Mesendoderm (in vitro differentiated cells): ENCODE measurements at regions not wholly inside any gene's neighbourhood (a gene's known extent, or its start where the extent isn't known, plus 50 kb on each side); places are given as distances from the start of the nearest gene placed in this dataset.

Source experiments
- DNase-seq: peaks from one replicate; pipeline ENCODE4 v3.0.0; 2013
- H2AK5ac ChIP-seq: 2 replicates; pipeline ENCODE4 v1.6.1; 2013; ENCODE audit warnings: low read length, inconsistent platforms
- H2BK120ac ChIP-seq: 2 replicates; pipeline ENCODE4 v1.6.1; 2013; ENCODE audit warnings: low read depth, mild to moderate bottlenecking, low read length, moderate library complexity, mixed read lengths
- H2BK15ac ChIP-seq: replicated peaks from 2 replicates; pipeline ENCODE4 v1.6.1; 2013; ENCODE audit warnings: low read depth, mild to moderate bottlenecking, moderate library complexity
- H2BK5ac ChIP-seq: 2 replicates; pipeline ENCODE4 v1.6.1; 2013; ENCODE audit warnings: low read length, inconsistent platforms
- H3K18ac ChIP-seq: 2 replicates; pipeline ENCODE4 v1.6.1; 2013; ENCODE audit warnings: mild to moderate bottlenecking, low read length, mixed read lengths
- H3K23ac ChIP-seq: one replicate; pipeline ENCODE4 v1.6.1; 2013; ENCODE audit warnings: low read length
- H3K27ac ChIP-seq: 2 replicates; pipeline ENCODE4 v1.5.1; 2013; ENCODE audit warnings: low read depth, mild to moderate bottlenecking, inconsistent platforms, low read length, moderate library complexity
- H3K27me3 ChIP-seq: 2 replicates; pipeline ENCODE4 v1.6.1; 2013; ENCODE audit warnings: low read length, control low read depth, mild to moderate bottlenecking, inconsistent platforms; ENCODE audit not compliant: insufficient read depth, poor library complexity
- H3K36me3 ChIP-seq: 2 replicates; pipeline ENCODE4 v1.6.1; 2013; ENCODE audit warnings: low read length, inconsistent platforms; ENCODE audit not compliant: control insufficient read depth, insufficient read depth
- H3K4ac ChIP-seq: one replicate; pipeline ENCODE4 v1.6.1; 2013; ENCODE audit warnings: low read depth, mild to moderate bottlenecking, low read length, moderate library complexity
- H3K4me1 ChIP-seq: 2 replicates; pipeline ENCODE4 v1.6.1; 2013; ENCODE audit warnings: low read depth, low read length, inconsistent platforms; ENCODE audit not compliant: control insufficient read depth
- H3K4me2 ChIP-seq: 2 replicates; pipeline ENCODE4 v1.6.1; 2013; ENCODE audit warnings: low read length
- H3K4me3 ChIP-seq: 2 replicates; pipeline ENCODE4 v1.5.1; 2013; ENCODE audit warnings: mild to moderate bottlenecking, low read length
- H3K56ac ChIP-seq: one replicate; pipeline ENCODE4 v1.6.1; 2013; ENCODE audit warnings: low read length
- H3K79me1 ChIP-seq: 2 replicates; pipeline ENCODE4 v1.6.1; 2013; ENCODE audit warnings: low read length, inconsistent platforms
- H3K79me2 ChIP-seq: 2 replicates; pipeline ENCODE4 v1.6.1; 2013; ENCODE audit warnings: mild to moderate bottlenecking, low read length; ENCODE audit not compliant: control insufficient read depth, insufficient read depth
- H3K9ac ChIP-seq: 2 replicates; pipeline ENCODE4 v1.6.1; 2013; ENCODE audit warnings: low read length, inconsistent platforms
- H4K5ac ChIP-seq: one replicate; pipeline ENCODE4 v1.6.1; 2013; ENCODE audit warnings: low read length
- H4K8ac ChIP-seq: one replicate; pipeline ENCODE4 v1.6.1; 2013; ENCODE audit warnings: low read depth, mild to moderate bottlenecking, control low read depth, low read length, moderate library complexity
- WGBS: extraction: QIAGEN DNeasy Blood & Tissue Kit; methylation state at CpG from one replicate; pipeline ENCODE4 v1.1.7; 2013; ENCODE audit warnings: low lambda C conversion rate, missing lambda C conversion rate; ENCODE audit not compliant: insufficient coverage; ENCODE audit errors: extremely low coverage; 5-methylcytosine and 5-hydroxymethylcytosine counted together

GRCh38 chr4:128387600-128388351 is 100.2 kb upstream of the PGRMC2 start:
- no peak overlapping the region for H2BK5ac ChIP-seq
- WGBS, result no CpG with 5 or more reads among the region's 2 CpGs
- H3K4me1 ChIP-seq, result peaks cover 15% of the 10 kb centered on the region
- no peaks in the 10 kb centered on the region for H3K79me1 ChIP-seq
- H2AK5ac ChIP-seq, result no peak overlapping the region
- no peak overlapping the region for H3K56ac ChIP-seq
- no peak overlapping the region for H3K4me3 ChIP-seq
- H3K4ac ChIP-seq, result no peak overlapping the region
- no peaks in the 10 kb centered on the region for H3K36me3 ChIP-seq
- H3K79me2 ChIP-seq, result no peaks in the 10 kb centered on the region
- no peak overlapping the region for H2BK15ac ChIP-seq
- H2BK120ac ChIP-seq, result no peak overlapping the region
- H3K23ac ChIP-seq, result no peak overlapping the region
- H4K8ac ChIP-seq, result no peak overlapping the region
- no peak overlapping the region for H3K27ac ChIP-seq
- no peaks in the 10 kb centered on the region for H3K27me3 ChIP-seq
- H4K5ac ChIP-seq, result no peak overlapping the region
- H3K18ac ChIP-seq, result no peak overlapping the region
- H3K9ac ChIP-seq, result no peak overlapping the region
- DNase-seq, result peak; percentile 52
- H3K4me2 ChIP-seq, result no peak overlapping the region

- DNase-seq, result peak; percentile 47
- Histone ChIP-seq H3K4me1 (peaks cover 15% of the 10 kb centered on the region), H3K4ac (no peak overlapping the region), H3K36me3 (no peaks in the 10 kb centered on the region), H3K79me2 (no peaks in the 10 kb centered on the region), H4K8ac (no peak overlapping the region), H2BK120ac (peak overlapping the region; percentile 51), H3K18ac (peak overlapping the region; percentile 13), H3K4me3 (no peak overlapping the region), H3K56ac (peak overlapping the region; percentile 45), H4K5ac (no peak overlapping the region), H2BK5ac (peak overlapping the region; percentile 14), H2BK15ac (no peak overlapping the region), H3K27ac (no peak overlapping the region), H2AK5ac (no peak overlapping the region), H3K27me3 (no peaks in the 10 kb centered on the region), H3K4me2 (no peak overlapping the region), H3K23ac (no peak overlapping the region), H3K79me1 (no peaks in the 10 kb centered on the region), H3K9ac (no peak overlapping the region)
- no CpG with 5 or more reads among the region's 15 CpGs for WGBS
Measured at GRCh38 chr4:128386761-128387599, 99.4 kb upstream of the PGRMC2 start.

GRCh38 chr4:128385683-128386304 is 98.2 kb upstream of the PGRMC2 start:
- Histone ChIP-seq H3K23ac (no peak overlapping the region), H3K18ac (no peak overlapping the region), H3K27ac (peak overlapping the region; percentile 9), H4K8ac (no peak overlapping the region), H3K4me1 (peaks cover 15% of the 10 kb centered on the region), H3K27me3 (no peaks in the 10 kb centered on the region), H3K4me2 (no peak overlapping the region), H3K79me1 (no peaks in the 10 kb centered on the region), H3K56ac (no peak overlapping the region), H3K4ac (no peak overlapping the region), H3K36me3 (no peaks in the 10 kb centered on the region), H3K9ac (no peak overlapping the region), H2AK5ac (no peak overlapping the region), H3K4me3 (no peak overlapping the region), H2BK120ac (no peak overlapping the region), H2BK5ac (no peak overlapping the region), H4K5ac (no peak overlapping the region), H2BK15ac (no peak overlapping the region), H3K79me2 (no peaks in the 10 kb centered on the region)
- DNase-seq, result peak; percentile 87
- no CpG with 5 or more reads among the region's 3 CpGs for WGBS

- H3K4me3 ChIP-seq, result no peak overlapping the region
- no peak overlapping the region for H4K5ac ChIP-seq
- H3K79me2 ChIP-seq, result no peaks in the 10 kb centered on the region
- H2BK120ac ChIP-seq, result no peak overlapping the region
- H3K4me1 ChIP-seq, result peaks cover 13% of the 10 kb centered on the region
- no peak overlapping the region for H3K4me2 ChIP-seq
- peak overlapping the region; percentile 23 for H2BK5ac ChIP-seq
- no peak overlapping the region for H3K9ac ChIP-seq
- H3K27ac ChIP-seq, result peak overlapping the region; percentile 6
- no peak overlapping the region for H3K56ac ChIP-seq
- H3K18ac ChIP-seq, result peak overlapping the region; percentile 34
- H3K23ac ChIP-seq, result no peak overlapping the region
- no peaks in the 10 kb centered on the region for H3K79me1 ChIP-seq
- peak overlapping the region; percentile 50 for H2AK5ac ChIP-seq
- no peak overlapping the region for H2BK15ac ChIP-seq
- DNase-seq, result peak; percentile 66
- no peak overlapping the region for H3K4ac ChIP-seq
- H3K36me3 ChIP-seq, result no peaks in the 10 kb centered on the region
- H4K8ac ChIP-seq, result no peak overlapping the region
- no peaks in the 10 kb centered on the region for H3K27me3 ChIP-seq
- no CpG with 5 or more reads among the region's 12 CpGs for WGBS
Measured at GRCh38 chr4:128384765-128385598, 97.4 kb upstream of the PGRMC2 start.

- no peak overlapping the region for H3K27ac ChIP-seq
- H3K4me2 ChIP-seq, result no peak overlapping the region
- H3K36me3 ChIP-seq, result no peaks in the 10 kb centered on the region
- H3K4ac ChIP-seq, result no peak overlapping the region
- no peak overlapping the region for H3K18ac ChIP-seq
- no peak overlapping the region for H3K4me3 ChIP-seq
- no peak overlapping the region for H4K8ac ChIP-seq
- no peak overlapping the region for H2BK120ac ChIP-seq
- no peak overlapping the region for H4K5ac ChIP-seq
- no peaks in the 10 kb centered on the region for H3K27me3 ChIP-seq
- no peak overlapping the region for H3K56ac ChIP-seq
- peak; percentile 91 for DNase-seq
- no peaks in the 10 kb centered on the region for H3K79me2 ChIP-seq
- no peaks in the 10 kb centered on the region for H3K79me1 ChIP-seq
- no peak overlapping the region for H2AK5ac ChIP-seq
- no CpG with 5 or more reads among the region's 2 CpGs for WGBS
- no peak overlapping the region for H2BK15ac ChIP-seq
- H3K4me1 ChIP-seq, result peaks cover 12% of the 10 kb centered on the region
- no peak overlapping the region for H2BK5ac ChIP-seq
- H3K23ac ChIP-seq, result no peak overlapping the region
- no peak overlapping the region for H3K9ac ChIP-seq
Measured at GRCh38 chr4:128384091-128384520, 96.5 kb upstream of the PGRMC2 start.
